ENCODE measurements at regions not wholly inside any gene's neighbourhood (a gene's known extent, or its start where the extent isn't known, plus 50 kb on each side); places are given as distances from the start of the nearest gene placed in this dataset.

DNA sequence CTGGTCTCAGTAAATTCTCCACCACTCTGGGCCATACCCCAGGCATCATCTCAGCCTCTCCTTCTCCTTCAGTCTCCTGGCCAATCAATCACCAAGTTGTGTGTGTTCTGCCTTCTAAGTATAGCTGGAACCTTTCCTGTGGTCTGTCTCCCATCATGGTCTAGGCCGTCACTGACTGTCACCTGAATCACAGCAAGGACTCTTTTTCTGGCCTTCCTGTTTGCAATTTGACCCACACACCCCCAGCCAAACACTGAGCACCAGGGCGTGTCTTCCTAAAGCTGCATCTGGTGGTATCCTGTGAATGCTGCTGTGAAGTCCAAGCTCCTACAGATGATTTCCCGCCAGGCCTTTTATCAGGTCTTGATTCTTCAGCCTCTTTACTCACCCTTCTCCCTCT lies 52.6 kb upstream of the PRELID3B start:
- Histone ChIP-seq H3K9me3 (ENCODE audit: control insufficient read depth in 1 of 2, insufficient read depth in 1 of 2, low read length in 2 of 2) (no peaks in the 10 kb centered on the region), H3K27ac (ENCODE audit: low read depth in 1 of 2, low read length in 2 of 2) (no peak overlapping the region), H3K27me3 (ENCODE audit: control insufficient read depth in 1 of 2, insufficient read depth in 2 of 2, low read length in 2 of 2) (no peaks in the 10 kb centered on the region), H3K36me3 (ENCODE audit: insufficient read depth, low read length) (no peaks in the 10 kb centered on the region), H3K4me3 (ENCODE audit: low read length) (no peak overlapping the region), H3K4me1 (ENCODE audit: insufficient read depth, low read length) (no peaks in the 10 kb centered on the region)
- H3K27me3 Mint-ChIP-seq = no peaks in the 10 kb centered on the region
- no peaks in the 10 kb centered on the region for H3K4me1 Mint-ChIP-seq (ENCODE audit: low read depth)
- intact Hi-C loops (cut with DNase I, micrococcal nuclease) = no loop called here
- no peak overlapping the region for H3K4me3 Mint-ChIP-seq
- ATAC-seq (ENCODE audit: poor library complexity) (no peak), DNase-seq (no peak)
- no peak overlapping the region for H3K27ac Mint-ChIP-seq
- ChIA-PET CTCF (no interaction called here), POLR2A (no interaction called here)
- no peaks in the 10 kb centered on the region for H3K9me3 Mint-ChIP-seq
- H3K36me3 Mint-ChIP-seq (ENCODE audit: low read depth) = no peaks in the 10 kb centered on the region
- no peak for TF ChIP-seq CTCF (IDR thresholded peaks at IDR 0.05)

DNA sequence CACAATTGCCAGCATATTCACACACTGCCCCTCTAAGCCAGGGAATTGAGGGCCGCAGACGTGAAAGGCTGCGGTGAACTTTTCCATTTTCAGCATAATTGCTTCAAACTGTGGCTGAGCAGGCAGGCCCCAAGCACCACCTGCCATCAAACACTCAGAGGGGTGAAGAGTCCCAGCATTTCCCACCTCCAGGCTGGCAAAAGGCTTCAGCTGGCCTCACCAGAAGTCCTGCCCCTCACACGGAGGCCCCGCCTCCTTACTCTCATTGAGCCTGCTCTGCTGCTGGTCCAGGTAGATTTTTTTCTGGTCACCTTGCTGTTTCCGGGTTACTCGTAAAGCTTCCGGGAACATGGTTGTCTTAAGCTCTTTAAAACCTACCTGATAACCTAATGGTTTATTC lies 52.0 kb upstream of the PRELID3B start:
- Histone ChIP-seq H3K4me3 (ENCODE audit: low read length) (no peak overlapping the region), H3K27ac (ENCODE audit: low read depth in 1 of 2, low read length in 2 of 2) (no peak overlapping the region), H3K9me3 (ENCODE audit: control insufficient read depth in 1 of 2, insufficient read depth in 1 of 2, low read length in 2 of 2) (no peaks in the 10 kb centered on the region), H3K36me3 (ENCODE audit: insufficient read depth, low read length) (no peaks in the 10 kb centered on the region), H3K4me1 (ENCODE audit: insufficient read depth, low read length) (no peaks in the 10 kb centered on the region), H3K27me3 (ENCODE audit: control insufficient read depth in 1 of 2, insufficient read depth in 2 of 2, low read length in 2 of 2) (no peaks in the 10 kb centered on the region)
- Mint-ChIP-seq H3K36me3 (ENCODE audit: low read depth) (no peaks in the 10 kb centered on the region), H3K4me3 (no peak overlapping the region), H3K9me3 (no peaks in the 10 kb centered on the region), H3K4me1 (ENCODE audit: low read depth) (no peaks in the 10 kb centered on the region), H3K27ac (no peak overlapping the region), H3K27me3 (no peaks in the 10 kb centered on the region)
- no peak for TF ChIP-seq CTCF (IDR thresholded peaks at IDR 0.05)
- ChIA-PET POLR2A (no interaction called here), CTCF (interaction anchor here (1.5 kb wide), 1 partner anchor 113 kb away, joined by 4 read pairs; no protein-coding TSS in a partner anchor)
- no peak for ATAC-seq (ENCODE audit: poor library complexity)
- intact Hi-C loops (cut with DNase I, micrococcal nuclease) = loop anchor here in 1 of 2 experiments (5.0 kb wide), 1 partner anchor 48 kb away; no protein-coding TSS in a partner anchor
- no peak for DNase-seq

Measured in CD4-positive, alpha-beta T cell (primary cell).